ENCODE measurements at regions not wholly inside any gene's neighbourhood (a gene's known extent, or its start where the extent isn't known, plus 50 kb on each side); places are given as distances from the start of the nearest gene placed in this dataset.

DNA sequence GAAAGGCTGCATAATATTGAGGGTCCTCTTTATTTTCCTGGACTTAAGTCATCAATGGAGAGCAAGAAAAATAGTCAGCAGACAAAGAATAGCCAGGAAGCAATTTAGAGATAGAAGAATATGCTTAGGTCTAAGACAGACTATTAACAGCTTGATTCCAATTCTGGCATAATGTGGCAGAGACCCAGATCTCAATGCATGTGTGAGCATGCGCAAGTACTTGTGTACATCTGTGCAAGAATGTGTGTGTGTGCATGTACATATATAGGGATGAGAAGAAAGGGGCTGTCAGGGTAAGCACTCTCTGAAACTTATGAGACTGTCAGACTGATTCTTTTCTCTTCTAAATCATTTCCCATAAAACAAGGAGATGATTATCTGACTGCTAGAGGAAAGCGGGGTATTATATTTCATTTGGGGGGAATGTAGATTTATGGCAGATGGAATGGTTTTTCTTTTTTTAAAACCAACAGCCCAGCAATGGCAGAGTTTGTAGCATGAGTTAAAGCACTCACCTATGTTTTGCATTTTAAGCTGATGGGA, 381.3 kb upstream of the SPRED2 start:
- TF ChIP-seq CTCF (IDR thresholded peaks at IDR 0.05; ENCODE audit: poor library complexity) (no peak), EZH2phosphoT487 (IDR thresholded peaks at IDR 0.05; ENCODE audit: low read depth, severe bottlenecking, unreplicated experiment) (no peak), EZH2 (IDR thresholded peaks at IDR 0.05; ENCODE audit: borderline replicate concordance) (no peak)
